ENCODE measurements at regions not wholly inside any gene's neighbourhood (a gene's known extent, or its start where the extent isn't known, plus 50 kb on each side); places are given as distances from the start of the nearest gene placed in this dataset.
"Not testable (repeated sequence)": the region's sequence is repeated elsewhere in the genome, so short reads cannot be mapped to it uniquely, and the experiment has no call there.

DNA sequence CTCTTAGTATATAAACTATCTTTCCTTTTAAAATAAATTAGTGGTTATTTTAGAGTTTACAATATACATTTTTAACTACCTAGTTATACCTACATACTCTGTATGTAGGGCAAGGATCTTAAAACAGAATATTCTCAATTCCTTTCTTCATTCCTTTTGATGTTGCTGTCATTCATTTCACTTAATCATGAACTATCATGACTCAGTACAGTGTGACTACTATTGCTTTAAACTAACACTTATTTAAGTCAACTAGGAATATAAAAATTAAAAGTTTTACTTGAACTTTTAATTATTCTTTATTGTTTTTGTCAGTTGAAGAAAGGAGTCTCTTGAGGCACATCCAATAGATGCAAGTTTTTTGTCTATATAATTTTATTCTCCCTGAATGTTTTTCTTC, 726.4 kb downstream of the BRINP3 start:
- no peak for DNase-seq

DNA sequence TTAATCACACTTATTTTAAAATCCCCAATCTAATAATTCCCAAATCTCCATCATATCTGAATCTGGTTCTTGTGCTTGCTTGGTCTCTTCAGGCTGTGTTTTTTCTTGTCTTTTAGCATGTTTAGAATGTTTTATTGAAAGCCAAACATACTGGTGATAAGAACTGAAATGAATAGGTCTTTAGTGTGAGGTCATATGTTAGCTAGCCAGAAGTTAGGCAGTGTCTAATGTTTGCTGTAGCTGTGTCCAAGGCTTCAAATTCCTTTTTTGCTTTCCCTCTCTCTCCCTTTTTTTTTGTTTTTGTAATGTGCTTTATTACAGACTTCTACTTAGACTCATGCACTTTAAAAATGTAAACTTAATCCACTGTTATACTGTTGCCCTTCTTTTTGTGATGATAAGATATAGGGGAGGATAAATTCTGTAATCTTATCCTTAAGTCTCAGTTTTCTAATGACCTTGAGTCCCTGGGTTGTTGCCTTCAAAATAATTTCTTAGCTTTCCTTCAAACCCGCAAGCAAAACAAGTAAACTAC, 725.1 kb downstream of the BRINP3 start:
- DNase-seq: no peak

DNA sequence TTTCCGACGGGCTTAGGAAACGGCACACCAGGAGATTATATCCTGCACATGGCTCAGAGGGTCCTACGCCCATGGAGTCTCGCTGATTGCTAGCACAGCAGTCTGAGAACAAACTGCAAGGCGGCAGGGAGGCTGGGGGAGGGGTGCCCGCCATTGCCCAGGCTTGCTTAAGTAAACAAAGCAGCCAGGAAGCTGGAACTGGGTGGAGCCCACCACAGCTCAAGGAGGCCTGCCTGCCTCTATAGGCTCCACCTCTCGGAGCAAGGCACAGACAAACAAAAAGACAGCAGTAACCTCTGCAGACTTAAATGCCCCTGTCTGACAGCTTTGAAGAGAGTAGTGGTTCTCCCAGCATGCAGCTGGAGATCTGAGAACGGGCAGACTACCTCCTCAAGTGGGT, 722.6 kb downstream of the BRINP3 start:
- not testable (repeated sequence) for DNase-seq

DNA sequence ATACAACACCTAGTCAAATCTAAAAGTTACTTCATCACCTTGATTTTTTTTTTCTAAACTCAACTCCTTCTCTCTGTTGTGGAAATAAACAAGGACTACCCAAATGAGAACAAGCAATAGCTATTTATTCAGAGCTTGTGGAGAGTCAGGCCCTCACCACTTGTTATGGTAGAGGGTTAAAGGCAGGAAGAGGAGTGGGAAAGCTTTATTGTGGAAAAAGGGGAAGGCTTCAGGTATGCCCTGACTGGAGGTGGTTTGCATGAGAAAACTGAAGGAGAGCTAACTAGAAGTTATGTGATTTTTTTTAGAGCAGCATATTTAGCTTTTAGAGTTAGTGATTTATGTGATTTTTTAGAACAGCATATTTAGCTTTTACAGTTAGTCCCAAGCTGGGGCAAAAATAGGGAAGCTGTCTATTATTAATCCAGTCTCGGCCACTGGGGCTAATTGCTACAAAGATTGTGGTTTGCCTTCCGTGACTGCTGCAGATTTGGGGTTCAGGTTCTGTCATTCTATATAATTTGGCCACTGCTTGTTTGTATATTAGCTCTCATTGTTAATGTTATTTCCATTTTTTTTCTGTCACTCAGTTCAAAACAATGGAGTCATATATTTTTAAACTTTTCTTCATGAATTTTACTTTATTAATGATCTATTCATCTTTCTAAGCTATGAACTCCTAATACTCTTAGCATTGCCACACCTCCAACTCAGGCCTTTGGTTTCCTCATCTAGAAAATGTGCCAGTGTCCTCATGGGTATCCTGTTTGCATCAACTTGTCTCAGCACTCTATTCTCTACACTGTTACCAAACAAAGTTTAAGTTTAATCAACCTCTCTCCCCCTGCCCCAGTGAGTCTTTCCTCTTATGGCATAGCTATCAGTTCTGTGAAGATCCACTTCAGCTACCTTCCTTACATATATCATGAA, 713.0 kb downstream of the BRINP3 start:
- no peak for DNase-seq

DNA sequence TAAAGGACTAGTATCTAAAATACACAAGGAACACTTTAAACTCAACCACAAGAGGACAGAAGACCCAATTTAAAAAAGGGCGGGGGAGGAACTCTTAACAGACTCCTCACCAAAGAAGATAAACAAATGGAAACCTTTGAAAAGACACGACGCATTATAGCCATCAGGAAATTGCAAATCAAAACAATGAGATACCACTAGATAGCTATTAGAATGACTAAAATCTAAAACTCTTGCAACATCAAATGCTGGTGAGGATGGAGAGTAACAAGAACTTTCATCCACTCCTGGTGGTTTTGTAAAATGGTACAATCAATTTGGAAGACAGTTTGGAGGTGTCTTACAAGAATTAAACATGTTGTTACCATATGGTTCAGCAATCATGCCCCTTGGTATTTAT, 708.2 kb downstream of the BRINP3 start:
- DNase-seq: no peak

DNA sequence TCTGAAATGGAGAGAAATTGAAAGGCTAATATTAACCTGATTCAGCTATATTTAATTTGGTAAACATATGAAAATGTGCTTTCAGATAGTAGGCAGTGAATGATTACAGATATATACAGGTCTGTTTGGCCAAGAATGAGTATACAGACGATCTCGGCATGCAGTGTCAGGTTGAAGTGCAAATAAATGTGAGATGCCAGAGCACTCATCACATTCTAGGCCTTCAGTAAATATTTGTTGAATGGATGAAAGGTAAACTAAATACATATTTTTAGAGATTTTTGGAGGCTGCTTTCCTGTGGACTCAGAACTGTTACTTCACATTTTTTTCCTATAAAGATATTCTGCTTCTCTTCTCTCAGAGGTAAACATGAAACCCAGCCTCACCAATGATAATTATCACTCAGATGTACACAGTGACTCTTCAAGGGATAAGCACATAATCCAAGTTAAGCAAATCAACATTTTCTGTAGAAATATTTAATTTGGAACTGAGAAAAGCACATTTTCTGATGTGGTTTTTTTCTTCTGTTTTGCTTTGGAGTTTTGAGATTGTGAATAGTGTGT, 702.9 kb downstream of the BRINP3 start:
- no peak for DNase-seq

DNA sequence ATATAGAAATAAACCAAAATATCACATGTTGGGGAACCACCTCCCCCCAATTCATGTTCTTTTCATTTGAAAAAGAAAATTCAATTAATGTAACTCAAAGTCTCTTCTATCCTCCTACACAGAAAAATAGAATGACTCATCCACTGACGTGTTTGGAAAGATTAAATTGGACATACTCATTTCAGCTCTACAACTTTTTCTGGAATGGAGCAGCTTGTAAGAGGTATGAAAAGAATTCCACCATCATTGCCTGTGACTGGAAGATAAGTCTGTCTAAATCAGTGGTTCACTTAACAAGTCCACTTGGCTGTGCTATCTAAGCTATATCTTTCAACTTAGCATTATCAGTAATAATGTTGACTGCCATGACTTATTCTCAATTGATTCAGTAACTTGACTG, 702.3 kb downstream of the BRINP3 start:
- DNase-seq: no peak

DNA sequence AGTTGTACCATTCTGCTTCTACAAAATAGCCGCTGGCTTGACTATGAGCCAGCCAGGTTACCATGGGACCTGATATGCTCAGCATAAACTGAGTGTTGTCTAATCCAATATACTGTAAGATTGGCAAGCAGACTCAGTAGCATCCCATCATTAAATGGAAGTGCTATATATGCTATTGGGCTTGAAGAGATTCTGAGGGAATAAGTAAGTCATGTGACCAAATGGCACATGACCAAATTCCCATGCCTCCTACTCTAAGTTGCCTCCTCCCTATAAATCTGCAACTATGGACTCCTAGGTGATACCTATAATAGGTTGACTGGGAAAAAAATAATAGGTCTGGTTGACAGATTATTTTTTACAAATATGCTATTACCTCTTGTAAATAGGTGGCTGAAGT, 698.6 kb downstream of the BRINP3 start:
- no peak for DNase-seq

DNA sequence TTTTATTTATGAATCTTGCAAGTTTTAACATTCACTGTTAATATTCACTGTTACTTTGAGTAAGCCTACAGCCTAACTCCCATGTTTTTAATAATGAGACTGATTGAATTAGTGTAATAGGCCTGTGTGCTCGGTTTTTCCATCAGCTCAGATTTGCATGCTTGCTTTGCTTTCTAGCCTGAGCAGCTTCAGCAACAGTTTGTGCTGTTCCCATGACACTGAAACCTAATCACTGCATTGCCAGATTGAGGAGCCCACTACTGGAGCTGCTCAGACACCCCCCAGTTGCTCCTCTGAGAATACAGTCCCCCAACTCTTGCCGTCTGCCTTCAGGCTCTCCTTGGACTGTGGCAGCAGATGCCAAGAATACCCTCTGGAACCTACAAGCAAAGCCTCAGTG, 695.4 kb downstream of the BRINP3 start:
- DNase-seq: no peak

DNA sequence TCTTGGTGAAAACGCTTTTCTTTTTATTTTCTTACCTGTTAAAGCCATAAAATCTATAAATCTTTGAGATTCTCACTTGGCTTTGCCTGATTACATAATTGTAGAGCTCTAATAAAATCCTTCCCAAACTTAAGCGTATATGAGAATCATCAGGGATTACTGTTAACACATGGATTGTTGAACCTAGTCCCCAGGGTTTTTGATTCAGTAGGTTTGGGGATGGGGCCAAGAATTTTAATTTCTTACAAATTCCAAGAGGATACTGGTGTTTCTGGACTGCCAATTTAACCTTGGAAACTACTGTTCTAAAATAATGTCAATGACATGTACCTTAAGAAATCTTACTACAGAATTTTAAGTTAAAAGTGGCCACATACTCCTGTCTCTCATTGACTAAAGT, 694.2 kb downstream of the BRINP3 start:
- DNase-seq: no peak

DNA sequence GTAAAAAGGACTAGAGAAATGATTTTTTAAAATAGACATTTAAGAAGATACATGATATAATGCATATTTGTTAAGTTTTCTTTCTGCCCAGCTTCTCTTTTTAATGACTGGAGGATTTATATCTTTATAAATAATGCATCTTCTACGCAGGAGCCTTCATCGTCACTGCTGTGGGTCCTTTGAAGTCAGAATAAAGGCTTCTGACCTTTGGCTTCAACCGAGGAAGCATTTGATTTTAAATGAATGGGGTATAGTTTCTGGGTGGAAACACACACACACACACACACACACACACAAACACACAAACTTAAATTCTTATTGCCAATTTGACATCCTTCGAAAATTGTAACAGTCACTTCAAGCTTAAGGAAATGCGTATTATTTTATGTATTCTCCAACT, 690.9 kb downstream of the BRINP3 start:
- DNase-seq: no peak

DNA sequence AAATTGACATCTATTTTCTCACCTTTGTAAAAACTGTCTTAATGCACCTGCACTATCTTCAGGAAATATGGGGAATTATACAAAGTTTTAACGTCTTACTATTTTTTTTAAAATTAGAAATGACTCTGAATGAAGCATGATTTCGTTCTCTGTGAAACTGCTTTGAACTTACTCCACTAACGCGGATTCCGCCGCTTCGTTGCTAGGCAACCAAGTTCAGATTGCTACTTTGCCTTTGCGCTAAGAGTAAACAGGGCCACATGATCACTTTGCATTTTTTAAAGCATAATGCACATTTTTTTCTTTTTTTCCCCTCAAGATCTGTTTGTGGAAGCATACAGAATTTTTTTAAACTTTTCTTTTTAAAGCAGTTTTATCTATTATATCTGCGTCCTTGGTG, 690.5 kb downstream of the BRINP3 start:
- DNase-seq: no peak

DNA sequence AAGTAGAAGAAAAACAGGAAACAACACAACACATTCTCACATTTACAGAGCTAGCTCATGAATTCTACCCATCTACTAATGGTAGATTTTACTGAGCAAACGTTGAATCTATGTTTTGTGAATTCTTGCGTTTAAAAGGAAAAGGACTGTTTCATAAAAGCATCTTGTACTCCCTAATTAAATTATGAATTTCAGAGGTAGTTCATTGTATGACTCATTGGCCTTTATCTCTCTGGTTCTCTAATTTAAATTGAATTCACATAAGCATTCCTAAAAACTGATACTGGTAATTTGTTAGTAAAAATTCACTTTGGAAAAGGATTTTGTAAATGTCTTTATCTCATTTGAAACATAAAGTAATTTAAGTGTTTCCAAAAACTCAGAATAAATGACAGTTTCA, 687.3 kb downstream of the BRINP3 start:
- DNase-seq: no peak

DNA sequence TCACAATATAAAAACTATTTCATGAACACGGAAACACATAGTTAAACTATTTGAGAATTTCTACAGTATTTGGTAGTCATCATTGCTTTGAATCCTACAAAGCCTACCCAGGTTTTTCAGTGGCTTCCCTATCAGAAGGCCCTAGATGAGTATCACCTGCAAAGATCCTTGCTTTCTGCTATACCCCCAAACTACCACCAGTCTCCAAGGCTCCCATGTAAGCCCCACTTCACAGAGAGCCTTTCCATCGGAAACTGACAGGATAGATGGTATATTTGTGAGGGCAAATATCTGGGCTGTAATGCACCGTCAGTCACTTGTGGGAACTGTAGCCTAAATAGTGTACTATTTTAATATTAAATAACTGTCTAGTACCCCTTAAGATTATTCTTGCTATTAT, 674.3 kb downstream of the BRINP3 start:
- DNase-seq: no peak

DNA sequence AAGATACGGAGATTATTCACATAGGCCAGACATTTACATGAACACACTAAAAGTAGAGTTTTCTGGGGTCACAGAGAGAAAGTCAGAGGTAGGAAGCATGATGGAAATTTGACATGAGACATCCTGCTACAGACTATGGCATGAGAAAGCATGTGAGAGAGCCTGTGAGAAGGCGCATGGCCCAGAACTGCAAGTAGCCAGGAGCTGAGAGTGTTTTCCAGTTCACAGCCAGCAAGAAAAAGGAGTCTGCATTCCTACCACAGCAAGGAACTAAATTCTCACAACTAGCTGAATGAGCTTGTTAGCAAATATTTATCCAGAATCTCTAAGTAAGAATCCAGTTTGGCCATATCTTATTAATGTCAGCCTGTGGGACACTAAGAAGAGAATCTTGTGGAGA, 673.3 kb downstream of the BRINP3 start:
- DNase-seq: no peak

DNA sequence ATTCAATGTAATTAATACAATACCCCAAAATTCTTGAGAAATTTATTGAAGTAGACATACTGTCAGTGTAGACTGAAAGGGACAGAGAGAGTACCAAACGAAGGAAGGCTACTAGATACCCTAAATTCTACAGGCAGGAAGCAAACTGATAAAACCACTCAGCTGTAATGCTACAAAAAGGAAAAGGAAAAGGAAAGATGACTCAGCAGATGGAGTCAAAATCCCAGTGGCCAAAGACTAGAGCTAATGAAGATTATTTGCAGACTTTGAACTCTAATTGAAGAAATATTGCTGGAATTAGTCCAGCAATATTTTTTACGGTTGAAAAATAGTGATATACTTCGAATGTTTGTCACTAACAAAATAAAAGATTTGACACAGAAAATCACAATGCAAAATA, 671.9 kb downstream of the BRINP3 start:
- no peak for DNase-seq

DNA sequence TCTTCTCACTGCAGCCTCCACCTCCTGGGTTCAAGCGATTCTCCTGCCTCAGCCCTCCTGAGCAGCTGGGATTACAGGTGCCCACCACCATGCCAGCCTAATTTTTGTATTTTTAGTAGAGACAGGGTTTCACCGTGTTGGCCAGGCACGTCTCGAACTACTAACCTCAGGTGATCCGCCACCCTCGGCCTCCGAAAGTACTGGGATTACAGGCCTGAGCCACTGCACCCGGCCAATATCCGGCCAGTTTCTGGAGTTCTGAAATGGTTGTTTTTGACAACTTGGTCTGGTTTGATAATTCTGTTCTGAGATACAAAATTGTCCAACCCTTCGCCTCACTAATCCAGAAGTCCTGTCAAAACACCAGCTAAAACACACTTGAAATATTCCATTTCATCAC, 667.0 kb downstream of the BRINP3 start:
- DNase-seq: not testable (repeated sequence)

DNA sequence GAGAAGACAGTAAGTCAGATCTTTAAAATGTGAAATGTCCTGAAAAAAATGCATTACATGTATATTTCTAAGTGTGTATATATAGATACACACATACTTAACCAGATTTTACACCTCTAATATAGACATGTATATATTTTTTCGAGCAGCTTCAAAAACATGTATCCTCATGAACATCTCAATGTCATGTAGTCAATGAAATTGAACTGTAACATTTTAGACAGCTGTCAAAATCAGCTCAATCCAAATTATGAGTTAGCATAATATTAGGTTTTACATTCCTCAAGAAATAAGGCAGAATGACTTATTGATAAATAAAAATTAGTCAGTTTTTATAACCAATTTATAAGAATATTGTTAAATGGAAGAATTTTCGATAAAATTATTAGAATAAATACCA, 665.7 kb downstream of the BRINP3 start:
- DNase-seq: no peak

DNA sequence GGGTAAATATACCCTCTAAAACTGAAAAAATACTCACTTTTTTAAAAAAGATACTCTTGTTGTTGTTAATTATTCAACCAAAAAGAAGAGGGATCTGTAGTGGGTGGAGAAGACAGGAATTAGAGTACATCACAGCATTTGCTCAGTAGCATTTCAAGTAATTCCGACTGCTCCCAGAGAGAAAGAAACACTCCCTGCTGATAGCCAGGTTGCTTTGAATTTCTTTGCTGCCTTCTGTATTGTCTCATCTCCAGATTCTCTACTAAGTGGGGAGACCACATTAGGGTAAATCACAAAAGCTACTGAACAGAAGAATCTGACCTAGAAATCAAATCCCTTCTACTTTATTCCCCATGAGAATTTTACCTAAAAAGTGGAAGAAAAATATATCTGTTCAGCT, 661.1 kb downstream of the BRINP3 start:
- no peak for DNase-seq

DNA sequence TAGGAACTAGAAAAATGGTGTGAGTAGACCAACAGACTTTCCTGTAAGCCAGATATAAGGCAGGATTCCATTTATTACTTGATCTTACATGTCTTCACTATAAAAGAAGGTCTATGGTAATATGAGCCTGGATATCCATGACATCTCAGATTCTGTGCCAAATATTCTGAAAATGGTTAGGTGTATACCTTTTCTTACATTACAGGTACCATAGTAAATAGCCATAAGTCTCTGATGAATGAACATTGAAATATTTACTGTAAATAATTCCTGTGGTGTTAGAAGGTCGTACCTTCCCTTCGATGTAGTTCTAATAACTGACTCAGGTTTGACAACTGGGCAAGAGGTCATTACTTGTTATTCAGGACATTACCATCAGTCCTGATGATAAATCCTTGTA, 657.9 kb downstream of the BRINP3 start:
- no peak for DNase-seq

DNA sequence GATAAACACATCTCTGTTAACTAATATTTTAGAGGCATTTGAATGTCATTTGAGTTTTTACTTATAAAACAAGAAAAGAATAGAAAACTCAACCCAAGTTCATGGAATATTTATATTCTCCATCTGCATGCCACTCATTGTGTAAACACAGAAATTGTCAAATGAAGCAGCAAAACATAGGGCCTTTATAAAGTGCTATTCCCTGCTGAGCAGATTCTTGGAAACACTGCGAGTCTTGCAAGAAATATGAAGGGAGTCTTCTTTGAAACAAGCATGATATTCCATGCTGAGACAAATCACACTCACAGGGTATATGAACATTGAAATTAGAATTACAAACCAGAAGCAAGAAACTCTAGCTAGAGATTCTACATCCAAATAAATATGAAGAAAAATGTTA, 655.8 kb downstream of the BRINP3 start:
- DNase-seq: no peak

DNA sequence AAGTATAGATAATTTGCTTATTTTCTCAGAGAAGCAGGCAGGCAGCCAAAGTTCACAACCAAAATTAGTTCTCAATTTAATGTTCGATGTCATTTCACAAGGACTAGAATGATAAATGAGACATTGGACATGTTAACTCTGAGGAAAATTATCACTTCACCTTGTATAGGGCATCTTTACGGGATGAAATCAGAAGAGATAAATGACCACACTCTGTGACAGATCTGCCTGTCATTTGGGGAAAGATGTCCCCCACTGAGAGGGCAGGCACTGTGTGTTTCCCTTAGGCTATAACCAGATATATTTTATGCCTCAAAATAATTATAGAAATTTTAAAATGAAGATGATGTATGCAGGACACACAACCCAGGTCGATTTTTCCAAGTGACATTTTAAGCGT, 642.9 kb downstream of the BRINP3 start:
- DNase-seq: no peak

DNA sequence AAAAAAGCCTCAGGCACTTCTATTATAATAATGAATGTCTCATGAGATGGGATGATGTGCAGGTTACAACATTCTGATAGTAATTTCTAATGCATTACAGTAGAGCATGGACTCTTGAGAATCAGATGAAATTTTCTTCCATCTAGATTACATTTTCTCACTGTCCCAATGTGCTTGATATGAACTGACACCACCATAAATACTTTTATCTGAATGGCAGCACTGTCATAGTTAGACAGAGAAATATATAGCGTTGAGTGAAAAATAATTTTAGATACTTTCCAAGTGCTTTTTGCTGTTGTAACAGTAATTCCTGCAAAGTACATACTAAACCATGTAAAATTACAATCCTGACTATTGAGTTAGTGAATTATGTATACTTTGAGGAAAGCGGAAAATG, 630.1 kb downstream of the BRINP3 start:
- DNase-seq: no peak

DNA sequence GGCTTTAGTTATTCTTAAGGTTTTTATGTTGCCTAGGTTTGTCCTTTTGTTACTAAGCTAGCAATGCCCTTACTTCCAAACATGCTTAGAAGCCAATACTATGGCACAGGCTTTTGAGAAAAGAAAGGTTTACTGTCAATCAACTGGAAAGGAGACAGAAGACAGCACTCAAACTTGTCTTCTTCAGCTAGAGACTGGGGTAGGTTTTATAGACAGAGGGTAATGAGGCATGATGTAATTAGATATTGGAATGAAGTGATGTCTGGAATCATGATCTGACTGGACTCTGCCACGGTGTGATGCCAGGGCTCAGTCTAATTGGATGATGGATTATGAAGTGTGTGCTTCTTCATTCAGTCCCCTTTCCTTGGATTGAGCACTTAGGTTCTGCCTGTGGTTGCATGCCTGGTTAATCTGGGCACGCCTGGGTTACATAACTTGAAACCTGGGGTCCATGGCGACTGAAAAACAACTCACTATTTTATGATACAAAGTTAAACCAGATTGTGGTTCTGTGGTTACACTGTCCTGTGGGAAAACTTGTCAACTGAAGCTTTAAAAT, 625.8 kb downstream of the BRINP3 start:
- DNase-seq: no peak

Data from hematopoietic multipotent progenitor cell treated with erythropoietin and hydrocortisone succinate and interleukin-3 and kit ligand, for 6 days (in vitro differentiated cells).